Astrocyte (in vitro differentiated cells and primary cell): ENCODE measurements at regions not wholly inside any gene's neighbourhood (a gene's known extent, or its start where the extent isn't known, plus 50 kb on each side); places are given as distances from the start of the nearest gene placed in this dataset.

Experiments used
- EZH2 ChIP-seq: IDR thresholded peaks from 2 replicates; pipeline ENCODE4 v1.6.1; 2012; ENCODE audit warnings: mild to moderate bottlenecking, low read length, inconsistent platforms; ENCODE audit not compliant: insufficient read depth
- TF ChIP-seq, protein P1 (sequence below): IDR thresholded peaks from 2 replicates; pipeline ENCODE4 v1.5.1; 2011; ENCODE audit warnings: low read depth, mild to moderate bottlenecking, inconsistent platforms, low read length, moderate library complexity; ENCODE audit not compliant: insufficient read depth

- no peak for TF ChIP-seq EZH2
- TF ChIP-seq, protein P1, sequence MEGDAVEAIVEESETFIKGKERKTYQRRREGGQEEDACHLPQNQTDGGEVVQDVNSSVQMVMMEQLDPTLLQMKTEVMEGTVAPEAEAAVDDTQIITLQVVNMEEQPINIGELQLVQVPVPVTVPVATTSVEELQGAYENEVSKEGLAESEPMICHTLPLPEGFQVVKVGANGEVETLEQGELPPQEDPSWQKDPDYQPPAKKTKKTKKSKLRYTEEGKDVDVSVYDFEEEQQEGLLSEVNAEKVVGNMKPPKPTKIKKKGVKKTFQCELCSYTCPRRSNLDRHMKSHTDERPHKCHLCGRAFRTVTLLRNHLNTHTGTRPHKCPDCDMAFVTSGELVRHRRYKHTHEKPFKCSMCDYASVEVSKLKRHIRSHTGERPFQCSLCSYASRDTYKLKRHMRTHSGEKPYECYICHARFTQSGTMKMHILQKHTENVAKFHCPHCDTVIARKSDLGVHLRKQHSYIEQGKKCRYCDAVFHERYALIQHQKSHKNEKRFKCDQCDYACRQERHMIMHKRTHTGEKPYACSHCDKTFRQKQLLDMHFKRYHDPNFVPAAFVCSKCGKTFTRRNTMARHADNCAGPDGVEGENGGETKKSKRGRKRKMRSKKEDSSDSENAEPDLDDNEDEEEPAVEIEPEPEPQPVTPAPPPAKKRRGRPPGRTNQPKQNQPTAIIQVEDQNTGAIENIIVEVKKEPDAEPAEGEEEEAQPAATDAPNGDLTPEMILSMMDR, result no peak
Observed at GRCh38 chr1:79773385-79773784, 766.9 kb upstream of the ADGRL4 start.
